TTC549 (cell line): ENCODE measurements at regions not wholly inside any gene's neighbourhood (a gene's known extent, or its start where the extent isn't known, plus 50 kb on each side); places are given as distances from the start of the nearest gene placed in this dataset.
"Not testable (repeated sequence)": the region's sequence is repeated elsewhere in the genome, so short reads cannot be mapped to it uniquely, and the experiment has no call there.

Source experiments
- FAIRE-seq: peaks from 2 replicates; lab custom pipeline; 2012; peaks lifted over from hg19 to GRCh38; lab: Jason Lieb, UNC

DNA sequence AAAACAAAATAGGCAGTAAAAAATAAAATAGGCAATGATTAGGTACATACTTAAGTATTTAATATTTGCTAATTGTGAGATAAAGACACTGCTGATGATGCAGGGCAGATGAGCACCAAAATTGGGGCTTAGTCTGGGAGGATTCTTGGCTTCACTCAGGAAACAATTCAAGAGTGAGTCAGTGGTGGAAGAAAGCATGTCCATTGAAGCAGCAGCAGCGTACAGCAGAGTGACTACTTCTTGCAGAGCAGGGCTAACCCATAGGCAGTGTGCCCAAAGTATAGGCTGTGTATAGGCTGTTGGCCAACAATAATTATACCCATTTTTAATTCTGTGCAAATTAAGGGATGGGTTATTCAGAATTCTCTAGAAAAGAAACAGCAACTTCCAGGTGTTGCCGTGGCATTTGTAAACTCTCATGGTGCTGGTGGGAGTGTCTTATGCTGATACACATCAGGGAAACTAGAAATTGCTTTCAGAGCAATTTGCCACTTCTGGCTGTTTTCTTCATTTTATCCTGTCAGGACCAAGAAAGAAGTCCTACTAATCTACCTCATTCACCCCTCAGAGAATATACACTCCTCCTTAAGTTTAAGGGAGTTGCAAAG is 317.3 kb upstream of the NAALADL2 start:
- no peak for FAIRE-seq

DNA sequence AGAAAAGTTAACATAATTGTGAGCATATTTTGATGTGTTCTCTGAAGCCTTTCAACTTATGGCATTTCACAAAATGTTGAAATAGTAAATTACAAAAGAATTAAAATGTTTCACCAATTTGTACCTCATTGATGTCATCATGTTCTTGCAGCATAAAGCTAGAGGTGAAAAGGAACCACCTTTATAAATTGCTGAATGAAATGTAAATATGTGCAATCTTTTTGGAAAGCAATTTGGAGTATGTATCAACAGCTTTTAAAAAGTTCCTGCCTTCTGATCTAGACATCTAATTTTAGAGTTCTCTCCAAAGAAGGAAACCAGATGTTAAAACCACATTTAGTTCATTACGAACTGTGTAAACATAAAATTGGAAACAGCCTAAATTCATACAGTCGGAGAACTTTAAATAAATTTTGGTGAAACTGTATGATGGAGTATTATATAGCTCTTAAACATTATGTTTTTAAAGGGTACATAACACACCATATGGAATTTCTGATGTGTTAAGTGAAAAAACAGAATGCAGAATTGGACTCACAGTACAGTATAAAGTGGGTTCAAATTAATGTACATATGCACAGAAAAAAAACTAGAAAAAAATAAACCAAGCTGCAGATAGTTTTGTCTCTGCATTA is 311.2 kb upstream of the NAALADL2 start:
- FAIRE-seq, result no peak

DNA sequence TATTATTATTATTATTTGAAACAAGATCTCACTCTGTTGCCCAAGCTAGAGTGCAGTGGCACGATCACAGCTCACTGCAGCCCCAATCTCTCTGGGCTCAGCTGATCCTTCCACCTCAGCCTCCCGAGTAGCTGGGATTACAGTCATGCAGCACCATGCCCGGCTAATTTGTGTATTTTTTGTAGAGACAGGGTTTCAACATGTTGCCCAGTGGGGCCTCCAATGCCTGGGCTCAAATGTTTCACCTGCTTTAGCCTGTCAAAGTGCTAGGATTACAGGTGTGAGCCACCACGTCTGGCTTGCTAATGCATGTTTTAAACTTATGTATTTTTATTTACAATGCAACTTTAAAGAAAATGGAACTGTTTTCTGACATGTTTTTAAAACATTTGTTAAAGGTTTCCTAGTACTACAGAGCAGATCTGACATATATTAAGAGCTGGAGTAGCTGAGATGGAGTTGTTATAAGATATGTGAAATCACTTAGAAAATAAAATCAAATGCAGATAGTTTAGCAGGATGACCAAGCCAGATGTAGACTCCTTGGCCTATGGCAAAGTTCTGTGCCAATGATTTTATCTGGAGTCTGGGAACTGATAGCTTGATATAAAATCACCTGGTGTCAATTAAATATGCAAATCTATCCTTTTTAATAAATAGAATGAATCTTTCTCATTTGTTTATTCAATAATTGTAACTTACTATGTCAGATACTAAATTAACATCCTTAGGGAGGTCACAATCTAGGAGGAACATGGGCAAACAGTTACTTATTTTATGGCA is 310.1 kb upstream of the NAALADL2 start:
- FAIRE-seq, result no peak

DNA sequence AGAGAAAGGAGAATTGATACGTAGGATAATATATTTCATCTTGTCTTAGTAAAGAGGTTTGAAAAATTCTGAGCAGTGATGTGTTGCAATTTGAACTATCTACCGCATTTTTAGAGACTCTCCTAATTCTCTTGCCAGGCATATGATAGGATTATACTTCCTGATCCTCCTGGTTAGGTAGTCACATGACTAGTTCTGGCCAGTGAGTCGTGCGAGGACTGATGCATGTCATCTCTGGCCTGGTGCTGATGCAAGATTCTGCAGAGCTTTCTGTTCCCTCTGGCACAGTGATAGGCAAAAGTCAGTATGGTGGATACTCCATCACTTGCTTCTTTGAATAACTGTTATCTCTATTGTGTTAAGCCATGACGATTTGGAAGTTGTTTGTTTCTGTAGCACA is 277.6 kb upstream of the NAALADL2 start:
- no peak for FAIRE-seq

DNA sequence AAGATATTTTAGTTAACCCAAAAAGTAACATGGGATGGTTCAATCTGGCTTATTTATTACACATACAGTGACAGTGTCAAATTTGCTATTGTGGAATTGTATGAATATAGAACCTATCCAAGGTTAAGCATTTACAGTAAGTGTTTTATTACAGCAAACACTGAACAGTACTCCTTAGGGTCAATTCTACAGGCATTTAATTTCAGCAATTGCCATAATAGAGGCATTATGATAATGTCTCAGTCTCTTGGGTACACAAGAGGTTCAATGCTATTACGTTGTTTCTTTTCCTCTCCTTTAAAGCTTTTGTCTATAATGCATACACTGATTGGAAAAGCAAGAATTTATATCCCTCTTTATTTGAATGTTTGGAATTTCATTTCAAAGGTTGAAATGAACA is 275.7 kb upstream of the NAALADL2 start:
- FAIRE-seq, result no peak

DNA sequence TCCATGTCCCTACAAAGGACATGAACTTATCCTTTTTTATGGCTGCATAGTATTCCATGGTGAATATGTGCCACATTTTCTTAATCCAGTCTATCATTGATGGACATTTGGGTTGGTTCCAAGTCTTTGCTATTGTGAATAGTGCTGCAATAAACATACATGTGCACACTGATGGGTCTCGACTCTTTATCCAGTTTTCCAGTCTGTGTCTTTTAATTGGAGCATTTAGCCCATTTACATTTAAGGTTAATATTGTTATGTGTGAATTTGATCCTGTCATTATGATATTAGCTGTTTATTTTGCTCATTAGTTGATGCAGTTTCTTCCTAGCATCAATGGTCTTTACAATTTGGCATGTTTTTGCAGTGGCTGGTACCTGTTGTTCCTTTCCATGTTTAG is 272.0 kb upstream of the NAALADL2 start:
- not testable (repeated sequence) for FAIRE-seq

DNA sequence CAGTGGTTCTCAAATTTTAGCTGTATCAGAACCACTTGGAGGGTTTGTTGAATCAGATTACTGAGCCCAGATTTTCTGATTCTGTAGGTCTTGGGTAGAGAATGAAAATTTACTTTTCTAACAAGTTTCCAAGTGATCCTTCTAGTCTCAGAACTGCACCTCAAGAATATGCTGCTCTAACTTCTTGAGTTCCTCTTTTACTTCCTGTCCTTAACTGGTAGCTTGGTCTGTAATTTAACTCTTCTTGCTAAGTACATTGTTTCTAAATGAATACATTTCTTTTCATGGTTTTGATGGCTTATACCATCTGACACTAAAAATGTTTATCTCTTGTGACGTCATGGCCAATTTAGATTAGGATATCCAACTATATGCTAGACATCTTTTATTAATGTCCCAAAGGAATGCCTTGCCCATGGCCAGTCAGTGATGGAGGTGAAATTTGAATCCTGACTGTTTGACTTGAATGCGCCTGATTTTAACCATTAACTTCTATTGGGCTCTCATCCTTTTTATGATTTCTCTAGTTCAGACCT is 262.6 kb upstream of the NAALADL2 start:
- FAIRE-seq, result no peak

DNA sequence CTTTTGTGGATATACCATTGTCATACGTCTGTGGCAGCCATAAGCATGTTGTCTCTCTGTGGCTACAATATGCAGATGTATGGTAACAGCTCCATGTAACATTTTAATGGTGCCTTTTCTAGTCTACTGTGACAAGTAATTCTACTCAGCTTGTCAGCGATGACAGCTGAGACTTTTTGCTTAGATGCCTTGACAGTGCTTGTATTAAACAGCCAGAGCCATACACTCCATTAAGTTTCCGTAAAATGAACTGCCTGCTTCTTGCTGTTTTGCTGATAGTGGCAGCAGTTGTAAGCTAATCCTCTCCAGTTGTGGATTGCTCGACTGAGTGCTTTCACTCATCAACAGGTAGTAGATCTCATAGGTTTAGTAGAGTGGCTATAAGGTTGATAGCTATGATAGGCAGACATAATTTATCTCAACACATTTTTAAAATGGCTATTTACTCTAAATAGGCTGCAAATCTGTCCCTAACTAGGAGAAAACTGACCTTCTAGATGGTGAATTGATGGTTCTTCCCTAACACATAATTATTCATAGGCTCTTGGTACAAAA is 260.2 kb upstream of the NAALADL2 start:
- no peak for FAIRE-seq

DNA sequence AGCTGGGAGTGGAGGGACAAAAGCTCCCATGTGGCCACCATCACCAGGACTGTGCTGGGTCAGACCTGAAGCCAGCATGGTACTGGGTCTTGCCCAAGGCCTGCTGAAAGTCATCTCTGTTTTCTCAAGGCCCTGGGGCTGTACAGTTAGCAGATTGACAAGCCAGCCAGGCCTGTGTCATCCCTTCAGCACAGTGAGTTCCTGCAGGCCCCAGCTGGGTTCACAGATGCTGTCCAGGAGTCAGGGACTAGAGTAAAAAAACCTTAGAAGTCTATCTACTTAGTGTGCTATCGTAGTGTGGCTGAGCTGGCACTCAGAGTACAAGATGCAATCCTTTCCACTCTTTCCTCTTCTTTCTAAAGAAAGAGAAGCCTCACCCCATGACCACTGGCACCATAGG is 246.0 kb upstream of the NAALADL2 start:
- FAIRE-seq, result no peak

DNA sequence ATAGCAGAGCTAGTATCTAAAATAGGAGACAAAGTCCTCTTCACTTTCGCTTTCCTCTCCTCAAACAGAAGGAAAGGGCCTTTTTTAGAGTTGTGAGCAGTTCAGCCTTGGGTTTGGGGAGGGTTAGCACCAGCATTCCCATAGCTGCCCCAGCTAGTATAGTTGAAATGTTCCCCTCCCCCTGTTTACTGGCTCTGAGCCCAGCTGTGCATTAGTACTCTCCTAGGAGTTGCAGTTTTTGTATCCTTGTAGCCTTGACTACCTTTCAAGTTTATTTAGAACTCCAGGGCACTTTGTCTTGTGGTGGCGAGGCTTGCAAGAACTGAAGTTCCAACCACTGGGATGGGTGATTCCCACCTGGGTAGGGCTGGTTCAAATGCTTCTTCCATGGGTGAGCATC is 245.1 kb upstream of the NAALADL2 start:
- FAIRE-seq, result no peak

DNA sequence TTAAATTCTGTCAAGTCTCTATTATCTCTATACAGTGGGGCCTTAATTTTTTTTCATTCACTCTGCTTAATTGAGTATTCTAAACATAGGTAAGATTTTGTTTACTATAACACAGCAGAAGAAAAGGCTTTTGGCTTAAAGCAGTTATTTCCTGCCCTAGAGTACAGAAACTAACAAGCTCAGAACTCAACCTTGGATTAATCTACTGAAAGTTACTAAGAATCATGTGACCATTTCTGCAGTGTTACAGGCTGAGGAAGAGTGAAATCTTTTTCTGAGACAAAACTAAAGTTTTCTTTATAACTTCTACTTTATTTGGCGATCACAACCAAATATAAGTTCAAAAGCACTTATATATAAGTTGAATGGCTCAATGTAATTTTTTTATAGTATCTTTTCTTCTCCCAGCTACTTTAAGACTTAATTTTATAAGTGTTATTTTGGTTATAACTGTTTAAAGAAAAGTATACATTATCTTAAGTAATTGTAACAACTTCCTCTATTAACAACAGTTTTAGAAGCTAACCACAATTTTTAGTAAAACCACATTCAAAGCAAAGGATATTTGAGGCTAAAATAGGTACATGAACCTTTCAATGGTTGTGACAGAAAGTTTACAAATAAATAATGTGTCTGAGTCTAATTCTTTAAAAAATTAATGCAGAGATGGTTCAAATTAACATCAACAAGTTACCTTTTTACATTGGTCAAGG is 240.6 kb upstream of the NAALADL2 start:
- FAIRE-seq, result no peak

DNA sequence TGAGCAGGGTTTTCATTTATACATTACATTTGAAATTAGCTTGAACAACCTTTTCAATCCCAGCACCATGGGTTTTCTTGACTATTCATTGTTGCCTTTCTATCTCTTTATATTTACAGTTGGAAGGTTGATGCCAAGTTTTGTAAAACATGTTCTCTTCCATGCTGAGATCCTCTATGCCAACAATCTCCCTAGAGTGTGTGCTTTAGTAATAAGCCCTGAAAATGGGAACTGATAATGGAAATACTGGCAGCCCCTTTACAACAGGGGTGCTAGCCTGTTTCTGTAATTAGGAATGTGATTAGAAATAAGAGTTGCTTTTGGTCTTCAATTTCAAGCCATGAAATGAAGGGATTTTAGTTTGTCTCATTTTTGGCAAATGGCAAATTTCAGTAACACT is 239.9 kb upstream of the NAALADL2 start:
- FAIRE-seq, result no peak

DNA sequence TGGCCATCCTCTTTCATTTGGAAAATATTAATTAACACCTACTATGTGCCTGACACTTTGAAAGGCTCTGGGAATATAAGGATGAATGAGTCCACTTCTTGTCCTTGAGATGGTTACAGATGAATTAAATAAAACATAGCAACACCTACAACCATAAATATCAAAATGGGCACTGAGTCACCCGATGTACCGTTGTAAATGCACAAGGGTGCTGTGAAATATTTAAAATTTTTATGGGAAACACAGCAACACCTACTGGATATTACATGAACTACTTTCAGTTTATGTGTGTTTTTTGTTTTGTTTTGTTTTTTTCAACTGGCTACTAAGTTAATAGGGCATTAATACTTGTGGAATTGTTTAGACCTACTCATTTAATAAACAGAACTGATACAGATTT is 239.0 kb upstream of the NAALADL2 start:
- FAIRE-seq, result no peak

DNA sequence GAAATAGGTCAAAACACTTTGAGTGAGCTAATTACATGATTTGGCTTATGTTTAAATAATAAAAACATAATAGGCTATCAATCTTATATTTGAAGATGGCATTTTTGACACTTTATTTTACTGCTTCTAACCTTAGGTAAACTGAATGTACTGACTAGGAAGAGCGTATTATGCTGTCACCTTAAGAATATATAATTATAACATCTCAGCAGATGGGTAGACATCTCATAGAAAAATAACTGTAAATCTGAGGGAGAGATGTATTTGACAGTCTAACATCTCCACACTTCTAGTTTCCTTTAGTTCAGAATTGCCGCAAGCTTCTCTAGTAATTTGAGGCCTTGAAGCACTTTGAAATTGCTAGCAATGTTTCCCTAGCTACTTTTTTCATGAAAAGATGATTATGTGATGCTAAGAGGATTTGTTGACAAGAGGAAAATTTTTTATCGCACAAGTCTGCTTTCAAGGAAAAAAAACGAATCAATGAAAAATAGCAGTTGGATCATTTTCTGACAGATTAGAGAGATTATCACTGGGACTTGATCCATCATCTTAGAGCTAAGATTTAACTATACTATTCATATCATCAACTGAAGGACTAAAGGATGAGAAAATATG is 238.2 kb upstream of the NAALADL2 start:
- FAIRE-seq, result no peak

DNA sequence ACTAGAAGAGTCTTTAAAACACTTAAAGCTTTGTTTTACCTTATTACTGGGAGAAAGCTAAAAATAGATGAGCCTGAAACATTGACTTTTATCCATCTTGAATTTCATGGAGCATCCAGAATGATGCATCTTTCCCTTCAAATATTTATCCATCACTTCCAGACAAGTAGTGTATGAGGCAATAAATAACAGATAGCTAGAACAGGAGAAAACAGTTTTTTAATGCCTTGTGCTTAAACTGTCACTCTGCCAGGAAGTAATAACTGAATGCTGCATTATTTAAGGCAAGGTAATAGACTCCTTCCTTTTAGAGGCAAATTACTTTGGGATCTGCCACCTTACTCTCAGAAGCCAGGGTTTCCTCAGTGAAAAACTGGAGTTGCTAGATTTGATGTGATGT is 225.8 kb upstream of the NAALADL2 start:
- FAIRE-seq, result no peak

DNA sequence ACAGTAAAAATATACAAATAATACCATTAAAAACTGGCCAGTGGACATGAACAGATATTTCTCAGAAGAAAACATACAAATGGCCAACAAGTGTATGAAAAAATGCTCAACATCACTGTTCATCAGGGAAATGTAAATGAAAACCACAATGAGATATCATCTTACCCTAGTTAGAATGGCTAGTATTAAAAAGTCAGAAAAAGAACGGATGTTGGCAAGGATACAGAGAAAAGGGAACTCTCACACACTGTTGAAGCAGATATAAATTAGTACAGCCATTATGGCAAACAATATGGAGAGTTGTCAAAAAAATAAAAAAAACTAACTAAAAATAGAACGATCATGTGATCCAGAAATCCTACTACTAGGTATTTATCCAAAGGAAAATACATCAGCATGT is 222.7 kb upstream of the NAALADL2 start:
- FAIRE-seq, result no peak

DNA sequence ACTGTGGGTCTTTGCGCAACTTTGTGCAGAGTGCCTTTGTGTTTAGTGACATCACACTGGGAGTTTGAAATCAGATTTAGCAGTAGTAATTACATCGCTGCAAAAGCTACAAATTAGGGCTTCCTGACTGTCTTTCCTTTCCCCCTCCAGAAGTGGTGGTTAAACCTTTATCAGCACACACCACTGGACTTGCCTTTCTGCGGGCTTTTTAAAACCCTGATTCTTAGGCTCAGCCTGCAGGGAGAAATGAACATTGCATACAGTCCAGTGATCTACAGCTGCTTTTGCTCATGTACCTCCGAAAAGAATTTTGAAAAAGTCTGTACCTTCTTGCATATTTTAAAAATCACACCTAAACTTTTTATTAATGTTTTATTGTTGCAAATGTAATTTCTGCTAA is 219.7 kb upstream of the NAALADL2 start:
- no peak for FAIRE-seq

DNA sequence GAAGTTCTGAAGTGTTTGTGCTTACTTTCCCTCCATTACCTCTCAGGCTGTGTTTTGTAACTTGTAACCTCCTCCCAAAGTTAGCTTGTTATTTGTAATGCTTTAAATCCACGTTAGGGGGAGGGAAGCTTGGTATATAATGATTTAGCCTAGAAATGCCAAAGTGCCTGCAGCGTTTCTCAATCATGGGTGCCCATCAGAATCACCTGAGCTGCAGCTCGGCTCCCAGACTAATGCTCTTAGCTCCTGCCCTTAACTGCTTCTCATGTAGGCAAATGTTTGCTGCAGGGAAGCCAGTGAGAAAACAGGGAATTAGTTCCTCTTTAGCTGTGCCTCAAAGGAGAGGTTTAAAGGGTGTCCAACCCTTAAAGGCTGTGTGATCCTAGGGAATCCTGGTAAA is 219.2 kb upstream of the NAALADL2 start:
- FAIRE-seq, result no peak

DNA sequence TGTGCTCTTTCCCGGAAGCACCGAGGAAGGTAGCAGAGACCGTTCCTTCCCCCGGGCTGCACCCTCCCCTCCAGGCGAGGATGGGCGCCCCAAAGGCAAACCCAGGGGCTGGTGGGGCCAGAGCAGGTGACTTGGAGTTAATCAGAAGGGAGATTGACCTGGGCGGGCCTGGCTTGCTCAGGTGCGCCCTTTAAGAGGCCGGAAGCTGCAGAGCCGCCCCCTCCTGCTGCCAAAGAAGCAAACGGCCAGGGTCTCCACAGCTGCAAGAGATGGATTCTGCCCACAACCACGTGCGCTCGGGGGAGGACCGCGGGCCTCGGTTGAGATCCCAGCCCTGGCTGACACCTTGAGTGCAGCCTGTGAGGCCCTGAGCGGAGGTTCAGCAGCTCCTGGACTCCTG is 218.2 kb upstream of the NAALADL2 start:
- no peak for FAIRE-seq

DNA sequence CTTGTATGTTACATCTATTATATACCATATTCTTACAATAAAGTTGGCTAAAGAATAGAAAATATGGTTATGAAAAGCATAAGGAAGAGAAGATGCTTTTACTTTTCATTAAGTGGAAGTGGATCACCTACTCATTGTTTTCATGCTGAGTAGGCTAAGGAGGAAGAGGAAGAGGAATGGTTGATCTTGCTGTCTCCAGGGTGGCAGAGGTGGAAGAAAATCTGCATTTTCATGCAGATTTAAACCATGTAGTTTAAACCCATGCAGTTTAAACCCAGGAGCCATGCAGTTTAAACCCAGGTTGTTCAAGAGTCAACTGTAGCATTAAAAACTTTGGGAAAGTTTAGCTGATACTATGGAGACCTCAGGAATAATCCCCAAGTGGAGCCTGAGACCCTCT is 214.8 kb upstream of the NAALADL2 start:
- FAIRE-seq, result no peak

DNA sequence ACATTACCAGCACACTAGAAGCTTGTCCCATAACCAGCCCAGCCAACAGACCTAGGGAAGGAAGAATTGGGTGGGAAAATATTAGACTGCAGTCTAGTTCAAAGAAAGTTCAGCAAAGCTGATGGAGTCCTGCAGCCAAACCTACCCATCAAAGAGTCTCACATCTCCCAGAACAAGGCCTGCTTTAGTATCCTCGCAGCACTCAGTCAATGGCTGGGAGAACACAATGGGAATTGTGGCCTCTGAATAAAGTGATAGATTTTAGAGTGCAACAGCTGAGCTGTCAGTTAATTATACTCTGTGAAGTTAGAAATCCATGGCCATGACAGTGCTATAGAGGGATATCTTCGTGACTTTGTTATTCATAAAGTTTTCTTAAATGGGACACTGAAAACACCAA is 207.2 kb upstream of the NAALADL2 start:
- FAIRE-seq, result no peak

DNA sequence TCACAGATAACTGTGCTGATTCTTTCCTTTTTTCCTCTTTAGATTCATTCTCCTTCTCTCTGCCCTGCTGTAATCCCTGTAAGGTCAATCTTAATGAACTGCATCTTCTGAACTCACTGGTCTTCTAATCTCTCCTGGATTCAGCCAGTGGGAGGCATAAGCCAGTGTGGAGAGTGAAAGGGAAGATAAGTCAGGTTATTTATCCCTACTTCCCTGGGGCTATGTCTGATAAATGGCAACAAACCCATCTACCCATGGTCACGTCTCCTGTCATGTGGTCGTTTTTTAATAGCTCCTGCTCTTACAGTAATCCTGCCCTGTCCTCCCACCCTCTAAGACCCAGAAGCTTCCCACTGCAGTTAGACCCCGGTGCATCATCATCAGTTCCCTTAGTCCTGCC is 199.6 kb upstream of the NAALADL2 start:
- FAIRE-seq, result no peak
